SK-N-DZ (cell line): ENCODE measurements at regions not wholly inside any gene's neighbourhood (a gene's known extent, or its start where the extent isn't known, plus 50 kb on each side); places are given as distances from the start of the nearest gene placed in this dataset.
A peak's percentile ranks its signal among the peaks of the same experiment; 100 is the strongest.

ENCODE experiments used
- DNase-seq: peaks from one replicate; pipeline ENCODE4 v3.0.0-alpha.2; 2015; ENCODE audit warnings: low spot score

DNA sequence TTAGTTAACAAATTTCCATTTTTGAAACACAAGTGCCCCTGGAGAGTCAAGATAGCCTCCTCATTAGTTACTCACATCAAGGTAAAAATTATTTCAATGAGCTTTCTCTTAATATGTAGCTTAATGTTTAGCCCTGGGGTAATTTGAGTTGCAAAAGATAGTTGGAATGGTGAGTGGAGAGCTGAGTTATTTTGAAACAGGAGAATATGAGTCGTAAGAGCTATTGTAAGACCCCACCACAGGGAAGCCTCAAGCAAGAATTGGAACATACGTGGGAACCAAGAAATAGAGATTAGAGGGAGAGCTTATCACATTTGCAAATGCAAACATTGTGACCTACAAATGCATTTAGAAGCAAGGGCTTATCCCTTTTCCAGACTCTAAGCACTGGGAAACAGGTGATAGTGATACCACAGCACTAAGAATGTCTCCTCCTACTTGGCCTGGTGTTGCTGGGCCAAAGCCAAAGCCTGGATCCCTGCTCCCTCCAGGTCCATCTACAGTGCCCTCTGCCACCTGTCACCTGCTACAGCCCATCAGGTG is 635.1 kb downstream of the PTPRC start:
- no peak for DNase-seq

DNA sequence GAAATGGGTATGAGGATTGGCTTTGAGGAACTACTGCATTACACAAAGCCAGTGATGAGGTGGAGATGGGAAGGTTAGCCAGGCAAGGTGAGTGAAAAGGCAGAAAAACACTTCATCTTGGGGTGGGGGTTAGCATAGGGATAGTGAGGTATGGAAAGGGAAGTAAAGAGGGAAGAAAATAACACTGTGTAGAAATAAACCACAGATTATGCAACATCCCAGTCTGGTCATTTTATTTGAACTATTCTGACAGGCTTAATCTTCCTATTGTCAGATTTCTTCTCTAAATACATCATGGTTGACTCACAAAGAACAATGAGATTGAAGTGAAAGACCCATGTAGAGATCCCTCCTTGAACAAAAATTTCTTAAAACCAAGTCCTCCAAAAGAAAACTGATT is 640.2 kb downstream of the PTPRC start:
- no peak for DNase-seq

DNA sequence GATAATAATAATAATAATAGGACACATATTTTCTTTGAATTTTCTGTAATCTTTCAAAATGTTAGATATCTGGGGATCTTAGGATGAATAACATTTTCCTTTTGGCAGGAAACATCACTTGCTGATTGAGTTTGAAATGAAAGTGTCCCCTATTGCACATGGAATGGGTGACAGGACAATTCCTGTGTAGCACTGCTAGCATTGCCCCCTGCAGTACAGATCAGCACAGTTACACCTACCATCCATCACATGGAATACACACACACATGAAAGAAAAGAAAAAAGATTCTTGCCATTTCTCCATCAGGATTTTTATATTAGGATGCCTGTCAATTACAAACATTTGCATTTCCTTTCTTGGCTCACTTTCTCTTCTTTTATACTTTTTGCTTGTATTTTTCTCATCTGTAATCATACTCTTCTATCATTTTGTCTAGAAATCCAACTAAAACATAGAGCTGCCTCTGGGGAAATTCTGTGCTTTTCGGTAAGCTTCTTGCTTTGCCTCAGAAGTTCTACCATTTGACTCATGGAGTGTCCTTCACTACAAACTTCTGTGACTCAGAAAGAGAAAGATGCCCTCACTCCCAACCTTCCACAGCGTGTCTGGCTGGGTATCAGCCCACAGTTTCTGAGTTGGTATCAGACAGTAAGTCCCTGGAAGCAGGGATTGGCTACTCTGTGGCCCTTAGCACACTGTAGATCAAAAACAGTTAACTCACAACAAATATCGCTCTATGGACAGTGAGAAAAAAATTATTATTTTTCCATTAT is 641.2 kb downstream of the PTPRC start:
- no peak for DNase-seq

DNA sequence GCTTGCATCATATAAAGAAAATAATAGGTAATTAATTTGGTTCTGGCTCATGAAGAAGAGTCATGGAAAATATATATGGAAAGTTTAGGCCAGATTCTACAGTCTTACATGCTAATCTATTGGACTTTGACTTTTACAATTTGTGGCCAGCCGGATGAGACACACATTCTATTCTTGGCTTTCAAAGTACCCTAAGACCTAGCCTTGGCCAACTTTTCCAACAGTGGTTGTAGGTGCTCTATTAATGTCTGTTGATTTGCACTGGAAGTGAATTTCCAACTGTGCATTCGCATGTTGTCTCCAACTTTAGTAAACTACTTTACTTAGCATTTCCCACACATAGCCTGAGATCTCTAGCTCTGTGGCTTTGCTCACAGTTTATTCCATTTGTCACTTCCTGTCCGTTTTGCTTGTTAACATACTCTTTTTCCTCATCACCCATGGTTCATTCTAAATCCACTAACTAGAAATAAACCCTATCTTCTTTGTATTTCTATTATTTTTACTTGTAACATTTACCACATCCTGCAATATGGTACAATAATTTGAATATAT is 644.0 kb downstream of the PTPRC start:
- DNase-seq: no peak

DNA sequence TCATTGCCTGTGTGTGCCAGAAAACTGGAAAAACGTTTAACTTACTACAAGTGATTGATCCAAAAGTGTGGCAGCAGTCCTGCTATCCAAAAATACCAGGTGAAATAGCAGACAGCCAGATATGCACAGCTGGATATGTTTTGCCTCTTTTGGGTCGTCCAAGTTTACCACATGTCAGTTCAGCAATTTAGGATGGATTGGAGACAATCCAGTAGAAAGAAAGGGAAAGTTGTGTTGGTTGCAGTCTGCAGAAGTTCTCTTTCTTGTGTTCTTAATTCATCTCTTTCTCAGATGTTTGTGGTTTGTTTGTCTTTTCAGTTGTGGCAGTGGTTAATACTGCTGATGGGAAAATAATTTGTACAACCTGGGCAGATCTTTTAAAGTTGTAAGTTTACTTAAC is 645.0 kb downstream of the PTPRC start:
- DNase-seq: no peak

DNA sequence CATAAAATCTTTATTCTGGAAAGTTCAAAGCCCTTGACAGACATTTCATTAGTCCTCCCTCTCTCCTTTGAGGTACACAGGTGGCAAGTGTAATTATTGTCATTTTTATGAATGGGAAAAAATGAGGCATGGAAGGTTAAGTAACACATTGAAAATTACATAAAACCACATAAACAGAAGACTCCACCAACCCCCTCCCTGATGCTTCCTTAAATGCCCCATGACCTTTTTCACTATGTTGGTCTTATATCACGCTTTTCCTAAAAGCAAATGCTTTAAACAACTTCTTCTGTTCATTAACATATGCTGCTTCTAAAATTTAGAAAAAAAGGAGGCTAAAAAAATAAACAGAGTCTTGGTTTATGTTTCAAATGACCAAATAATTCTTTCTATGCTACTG is 648.4 kb downstream of the PTPRC start:
- no peak for DNase-seq

DNA sequence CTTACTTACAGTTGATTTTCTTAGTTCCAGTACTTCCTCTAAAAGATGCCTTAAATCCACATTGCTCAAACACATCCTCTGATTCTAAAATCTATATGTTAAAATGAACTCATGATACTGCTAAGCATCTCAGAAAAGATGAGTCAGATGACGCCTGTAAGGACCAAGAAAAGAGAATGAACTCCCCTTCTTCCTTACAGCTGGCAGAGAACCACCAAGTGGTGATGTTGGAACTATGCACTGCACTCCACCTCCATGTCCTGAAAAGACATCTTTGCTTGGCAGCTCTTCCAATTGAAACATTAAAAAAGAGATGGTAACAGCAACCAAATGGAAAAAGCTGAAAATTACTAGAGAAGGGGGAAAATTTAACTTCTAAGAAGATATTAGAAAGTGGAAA is 648.8 kb downstream of the PTPRC start:
- DNase-seq: no peak

DNA sequence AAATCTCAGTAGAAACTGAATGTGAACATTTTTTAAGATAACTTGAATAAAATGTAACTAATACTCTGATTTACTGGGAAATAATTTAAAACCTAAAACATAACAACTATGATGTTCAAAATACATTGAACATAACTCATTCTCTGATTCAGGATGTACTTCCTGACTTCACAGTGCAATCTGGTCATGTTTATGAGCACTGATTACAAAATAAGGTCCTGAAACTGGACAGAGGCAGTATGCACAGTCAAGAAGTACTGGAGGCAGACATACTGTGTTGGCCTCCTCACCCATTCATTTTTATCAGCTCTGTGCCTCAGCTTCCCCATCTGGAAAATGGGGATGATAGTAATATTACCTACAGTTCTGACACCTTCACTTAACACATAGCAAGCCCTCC is 651.3 kb downstream of the PTPRC start:
- no peak for DNase-seq

DNA sequence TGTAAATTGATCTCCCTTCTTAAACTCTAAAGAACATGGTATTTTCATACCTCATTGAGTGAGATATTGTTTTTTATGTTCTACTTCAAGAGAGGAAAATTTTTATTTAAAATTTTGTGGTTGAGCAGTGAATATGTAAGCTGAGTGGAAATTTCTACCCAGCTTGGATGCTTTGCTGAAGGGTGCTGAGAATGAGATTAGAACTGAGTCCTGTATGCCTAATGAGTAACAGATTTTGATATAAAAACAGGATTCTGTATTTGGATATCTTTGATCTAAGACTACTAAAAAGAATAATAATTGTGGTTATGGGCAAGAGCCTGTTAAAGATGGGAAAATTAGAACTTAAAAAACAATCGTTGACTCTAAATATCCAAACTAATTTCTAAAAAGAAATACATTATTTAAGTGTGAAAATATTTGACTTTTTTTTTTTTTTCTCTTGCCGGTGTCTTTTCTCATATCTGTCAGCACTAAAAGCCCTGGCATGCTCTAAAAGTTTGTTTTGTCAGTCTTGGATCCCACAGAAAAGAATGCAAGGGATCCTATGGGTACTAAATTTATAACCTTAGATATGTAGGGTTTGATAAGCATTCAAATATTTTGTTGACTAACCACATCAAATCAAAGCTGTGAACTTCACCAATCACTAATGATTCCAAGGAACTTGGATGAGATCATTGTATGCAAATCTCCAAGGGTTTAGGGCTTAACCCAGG is 652.3 kb downstream of the PTPRC start:
- no peak for DNase-seq

DNA sequence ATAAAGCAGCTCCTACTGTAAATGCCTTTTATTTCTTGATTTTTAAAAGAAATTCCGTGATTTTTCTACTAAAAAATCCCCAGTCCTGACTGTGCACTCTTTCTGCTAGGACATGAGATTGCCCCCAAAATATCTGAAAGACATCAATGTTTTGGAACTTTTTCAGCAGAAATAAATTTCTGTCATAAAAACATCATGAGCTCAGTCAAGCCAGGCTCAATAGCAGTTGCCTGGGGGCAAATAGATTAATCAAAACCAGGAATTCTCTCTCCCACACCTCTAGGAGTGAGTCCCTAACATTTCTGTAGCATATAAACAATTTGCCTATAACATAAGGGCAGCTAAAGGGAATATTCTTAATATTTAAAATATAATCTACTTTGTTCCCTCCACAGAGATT is 654.1 kb downstream of the PTPRC start:
- DNase-seq: no peak

DNA sequence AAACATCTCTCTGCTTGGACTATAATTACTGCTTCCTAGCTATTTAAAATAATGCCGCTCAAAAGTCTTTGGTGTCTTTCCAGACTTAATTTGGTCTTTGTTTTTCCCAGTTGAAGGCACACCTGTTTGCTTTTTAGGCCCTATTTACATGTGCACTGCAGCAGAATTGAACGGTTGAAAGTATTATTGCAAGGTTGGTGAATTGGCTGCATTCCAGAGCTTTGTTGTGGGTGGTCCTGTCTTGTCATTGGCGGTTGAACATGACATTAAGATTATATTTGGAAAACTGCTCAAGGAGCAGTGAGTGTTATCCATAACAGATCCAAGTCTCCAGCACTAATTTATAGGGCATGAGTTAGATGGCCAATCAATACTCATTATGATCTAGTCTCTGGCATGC is 656.3 kb downstream of the PTPRC start:
- DNase-seq: peak; percentile 36

DNA sequence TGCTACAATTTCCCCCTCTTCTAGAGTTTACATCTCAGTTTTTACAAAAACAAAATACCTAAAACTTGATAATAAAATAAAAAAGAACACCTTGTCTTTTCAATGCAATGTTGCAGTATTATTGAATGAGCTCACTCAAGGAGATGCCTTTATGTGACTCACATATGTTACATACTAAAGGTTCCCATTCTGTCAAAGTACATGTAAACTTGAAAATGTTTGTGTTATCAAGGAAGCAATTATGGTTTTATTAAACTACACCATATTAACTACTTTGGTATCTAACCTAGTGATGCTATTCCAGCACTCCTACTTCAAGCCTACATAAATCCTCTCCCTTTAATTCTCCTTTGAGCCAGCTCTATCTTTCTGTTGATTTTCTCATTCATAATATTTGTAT is 658.3 kb downstream of the PTPRC start:
- DNase-seq: no peak

DNA sequence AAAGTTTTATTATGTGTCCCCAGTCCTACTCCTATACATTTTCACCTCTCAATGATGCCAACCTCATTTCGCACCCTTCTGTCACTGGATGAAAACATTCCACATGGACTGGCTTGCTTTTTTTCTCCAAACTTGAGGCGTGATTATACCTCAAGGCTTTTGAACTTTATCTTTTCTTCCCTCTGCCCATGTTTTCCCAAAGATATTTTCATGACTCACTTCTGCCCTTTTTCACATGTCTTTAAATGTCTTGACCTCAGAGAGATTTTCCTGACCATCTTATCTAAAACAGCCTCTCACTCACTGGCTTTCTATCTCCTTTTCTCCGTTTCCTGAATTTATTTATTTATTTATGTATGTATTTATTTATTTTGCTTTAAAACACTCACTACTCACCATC is 659.0 kb downstream of the PTPRC start:
- no peak for DNase-seq

DNA sequence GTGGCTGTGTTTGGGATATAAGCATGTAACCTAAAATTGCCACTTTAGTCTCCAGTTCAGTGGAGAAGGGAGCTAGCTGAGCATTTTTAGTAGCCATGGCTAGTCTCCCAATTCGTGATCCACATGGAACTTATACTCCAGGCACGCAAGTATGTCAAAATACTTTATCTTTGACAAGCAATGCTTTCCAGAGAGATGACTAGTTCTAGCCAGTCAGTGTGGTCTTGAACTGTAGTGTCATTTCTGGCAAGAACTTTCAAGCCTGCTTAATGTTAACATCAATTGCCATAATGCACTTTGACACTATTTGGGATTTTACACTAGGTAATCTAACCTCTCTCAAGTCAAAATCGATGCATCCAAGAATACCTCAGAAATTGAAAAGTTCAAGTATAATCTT is 660.0 kb downstream of the PTPRC start:
- peak; percentile 86 for DNase-seq

DNA sequence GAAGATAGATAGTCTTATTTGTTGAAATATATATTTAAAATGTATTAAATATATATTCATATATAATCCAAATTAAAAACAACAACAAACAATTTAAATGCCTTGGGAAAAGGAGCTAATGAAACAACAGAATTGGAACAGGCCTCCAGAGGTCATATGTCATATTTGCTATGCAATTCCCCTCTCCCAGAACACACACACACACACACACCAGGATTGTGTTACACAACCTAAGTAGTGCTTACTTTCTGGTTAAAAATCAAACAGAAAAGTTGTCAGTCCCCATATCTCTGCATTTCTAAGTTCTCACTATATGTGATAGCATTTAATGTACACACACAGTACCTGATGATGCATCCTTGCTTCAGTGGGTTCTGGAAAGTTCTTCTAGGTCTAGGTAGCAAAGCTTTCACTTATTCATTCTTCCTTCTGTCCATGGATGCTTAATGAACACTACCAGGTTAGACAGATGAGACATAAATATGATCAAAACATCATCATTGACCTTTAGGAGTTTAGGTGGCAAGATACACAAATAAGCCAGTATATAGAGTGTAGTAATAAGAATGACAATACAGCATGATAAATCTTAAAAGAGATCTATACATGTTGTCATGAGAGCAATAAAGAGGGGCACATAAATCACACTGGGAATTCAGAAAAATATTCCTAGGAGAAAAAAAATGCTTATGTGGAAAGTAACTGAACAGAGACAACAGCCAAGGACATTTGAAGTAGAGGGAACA is 662.8 kb downstream of the PTPRC start:
- no peak for DNase-seq

DNA sequence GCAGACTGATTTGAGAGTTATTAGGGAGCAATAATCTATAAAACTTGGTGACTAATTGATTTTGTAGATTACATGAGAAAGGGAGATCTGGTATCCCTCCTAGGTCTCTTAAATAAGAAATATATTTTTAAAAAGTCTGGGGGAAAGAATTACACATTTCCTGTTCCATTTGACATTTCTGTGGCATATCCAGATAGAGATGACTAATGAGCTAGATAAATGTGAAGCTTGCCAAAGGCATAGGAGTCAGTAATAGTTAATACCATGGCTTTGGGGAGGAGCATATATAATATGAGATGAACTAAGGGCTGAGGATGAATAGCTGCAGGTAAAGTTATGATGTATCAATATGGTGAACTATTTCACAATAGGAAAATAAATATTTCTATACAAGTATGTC is 663.7 kb downstream of the PTPRC start:
- DNase-seq: no peak

DNA sequence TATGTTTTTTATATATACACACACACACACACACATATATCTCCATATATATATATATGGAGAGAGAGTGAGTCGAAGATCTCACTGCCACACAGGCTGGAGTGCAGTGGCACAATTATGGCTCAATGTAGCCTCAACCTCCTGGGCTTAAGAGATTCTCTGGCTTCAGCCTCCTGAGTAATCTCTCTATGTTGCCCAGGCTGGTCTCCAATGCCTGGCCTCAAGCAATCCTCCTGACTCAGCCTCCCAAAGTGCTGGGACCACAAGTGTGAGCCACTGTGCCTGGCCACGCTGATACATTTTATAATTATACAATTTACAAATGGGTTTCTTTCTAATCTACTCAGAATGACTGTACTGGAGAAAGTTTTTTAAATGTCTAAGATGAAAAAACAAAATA is 664.2 kb downstream of the PTPRC start:
- no peak for DNase-seq

DNA sequence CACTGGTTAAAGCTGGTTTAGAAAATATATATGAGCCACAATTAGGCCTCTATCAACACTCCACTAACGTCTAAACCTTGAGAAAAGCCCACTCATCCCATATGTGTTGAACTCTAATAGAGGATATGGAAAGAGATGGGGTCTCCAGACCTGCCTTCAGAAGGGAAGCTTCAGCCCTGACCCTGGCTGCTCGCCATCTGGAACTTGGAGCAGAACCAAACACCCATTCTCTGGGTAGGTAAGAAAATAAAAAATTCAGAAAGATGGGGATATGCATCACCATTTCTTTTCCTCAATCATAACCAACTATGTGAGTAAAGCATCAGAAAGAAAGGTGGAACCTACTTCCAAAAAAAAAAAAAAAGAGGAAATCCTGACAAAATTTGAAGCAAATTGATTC is 666.2 kb downstream of the PTPRC start:
- DNase-seq: no peak

DNA sequence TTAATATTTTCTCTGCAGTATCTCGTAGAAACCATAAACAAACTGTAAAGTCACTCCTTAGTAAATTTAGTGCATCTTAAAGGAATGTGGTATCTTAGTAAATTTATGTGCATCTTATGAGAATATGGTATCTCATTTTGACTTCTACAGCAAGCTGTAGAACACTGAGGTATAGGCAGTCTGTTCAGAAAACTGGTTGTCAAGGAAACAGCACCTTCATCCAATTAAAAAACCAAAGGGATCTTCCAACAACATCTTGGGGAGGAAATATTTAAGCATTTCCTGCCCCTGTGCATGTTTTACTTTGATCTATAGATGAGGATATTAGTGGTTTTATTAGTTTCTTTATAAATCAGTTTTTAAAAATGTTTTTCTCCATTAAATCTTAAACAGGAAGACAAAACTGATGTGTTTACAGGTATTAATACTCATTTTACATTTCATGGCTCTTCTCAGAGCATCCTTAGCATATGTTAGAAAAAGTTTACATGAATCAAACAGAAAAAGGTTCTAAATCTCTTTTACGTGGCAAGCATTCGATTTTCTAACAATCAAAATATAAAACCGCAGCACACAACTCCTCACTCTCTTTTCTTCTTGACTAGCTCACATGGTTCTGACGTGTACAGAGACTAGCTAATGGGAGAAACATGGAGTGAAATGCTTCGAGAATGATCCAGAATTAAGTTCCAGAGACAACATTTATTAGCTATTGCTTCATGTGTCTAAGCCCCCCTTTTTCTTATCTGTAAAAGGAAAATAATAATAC is 668.8 kb downstream of the PTPRC start:
- DNase-seq: no peak

DNA sequence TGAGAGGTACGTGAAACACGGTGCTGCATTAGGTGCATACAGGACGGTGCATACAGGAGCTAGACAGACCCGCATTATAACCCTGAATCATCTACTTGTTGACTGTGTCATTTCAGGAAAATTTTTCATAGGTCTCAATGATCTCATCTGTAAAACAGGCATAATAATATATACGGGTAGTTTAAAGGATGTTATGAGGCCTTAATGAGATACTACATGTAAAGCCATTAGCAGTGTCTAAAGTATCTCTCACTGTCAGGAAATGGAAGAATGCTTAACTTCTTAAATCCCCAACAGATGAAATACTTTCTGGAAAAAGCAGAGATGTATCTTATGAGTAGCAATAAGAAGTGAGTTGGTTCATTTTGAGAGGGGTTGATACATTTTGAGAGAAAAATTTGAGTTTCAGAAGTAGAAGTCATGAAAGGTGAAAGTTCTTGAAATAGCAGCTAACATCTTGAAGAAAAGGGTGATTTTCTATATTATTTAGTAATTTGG is 669.6 kb downstream of the PTPRC start:
- DNase-seq: no peak

DNA sequence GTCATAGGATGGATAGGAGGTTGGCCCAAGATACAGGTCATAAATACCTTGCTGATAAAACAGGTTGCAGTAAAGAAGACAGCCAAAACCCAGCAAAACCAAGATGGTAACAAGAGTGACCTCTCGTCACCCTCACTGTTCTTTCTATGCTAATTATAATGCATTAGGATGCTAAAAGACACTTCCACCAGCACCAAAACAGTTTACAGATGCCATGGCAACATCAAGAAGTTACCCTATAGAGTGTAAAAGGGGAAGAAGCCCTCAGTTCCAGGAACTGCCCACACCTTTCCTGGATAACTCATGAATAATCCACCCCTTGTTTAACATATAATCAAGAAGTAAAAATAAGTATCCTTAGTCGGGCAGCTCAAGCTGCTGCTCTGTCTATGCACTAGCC is 671.9 kb downstream of the PTPRC start:
- no peak for DNase-seq
